H7 (cell line): ENCODE measurements at regions not wholly inside any gene's neighbourhood (a gene's known extent, or its start where the extent isn't known, plus 50 kb on each side); places are given as distances from the start of the nearest gene placed in this dataset.
"Not testable (repeated sequence)": the region's sequence is repeated elsewhere in the genome, so short reads cannot be mapped to it uniquely, and the experiment has no call there.

Source experiments
- DNase-seq: peaks from one replicate; pipeline ENCODE4 v3.0.0; 2012
- H3K27me3 ChIP-seq: 2 replicates; pipeline ENCODE4 v1.6.0; 2011; ENCODE audit warnings: mild to moderate bottlenecking, low read length; ENCODE audit not compliant: control insufficient read depth, insufficient read depth
- H3K36me3 ChIP-seq: replicated peaks from 2 replicates; pipeline ENCODE4 v1.5.1; 2011; ENCODE audit warnings: low read length; ENCODE audit not compliant: control insufficient read depth, insufficient read depth
- H3K4me3 ChIP-seq: 2 replicates; pipeline ENCODE4 v1.5.1; 2011; ENCODE audit warnings: low read depth, mild to moderate bottlenecking, control low read depth, low read length, moderate library complexity; ENCODE audit not compliant: insufficient read depth

DNA sequence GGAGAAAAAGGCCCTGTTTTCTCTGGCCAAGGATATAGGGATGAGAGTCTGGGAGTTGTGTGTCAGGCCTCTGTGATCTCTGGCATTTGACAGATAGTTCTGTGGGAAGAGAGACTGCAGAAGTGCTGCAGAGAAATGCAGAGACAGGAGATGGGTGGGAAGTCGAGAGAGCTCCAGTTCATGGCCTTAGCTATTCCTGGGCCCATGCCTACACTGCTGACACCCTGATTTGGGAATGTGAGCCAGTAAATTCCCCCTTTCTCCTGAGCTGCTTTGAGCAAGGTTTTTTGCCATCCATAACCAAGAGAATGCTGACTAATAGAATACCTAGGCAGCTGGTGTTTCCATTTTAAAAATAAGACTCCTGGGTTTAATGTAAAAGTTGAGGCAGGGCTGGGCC lies 59.3 kb downstream of the EBLN2 start:
- Histone ChIP-seq H3K27me3 (no peaks in the 10 kb centered on the region), H3K4me3 (no peak overlapping the region), H3K36me3 (no peaks in the 10 kb centered on the region)
- no peak for DNase-seq

DNA sequence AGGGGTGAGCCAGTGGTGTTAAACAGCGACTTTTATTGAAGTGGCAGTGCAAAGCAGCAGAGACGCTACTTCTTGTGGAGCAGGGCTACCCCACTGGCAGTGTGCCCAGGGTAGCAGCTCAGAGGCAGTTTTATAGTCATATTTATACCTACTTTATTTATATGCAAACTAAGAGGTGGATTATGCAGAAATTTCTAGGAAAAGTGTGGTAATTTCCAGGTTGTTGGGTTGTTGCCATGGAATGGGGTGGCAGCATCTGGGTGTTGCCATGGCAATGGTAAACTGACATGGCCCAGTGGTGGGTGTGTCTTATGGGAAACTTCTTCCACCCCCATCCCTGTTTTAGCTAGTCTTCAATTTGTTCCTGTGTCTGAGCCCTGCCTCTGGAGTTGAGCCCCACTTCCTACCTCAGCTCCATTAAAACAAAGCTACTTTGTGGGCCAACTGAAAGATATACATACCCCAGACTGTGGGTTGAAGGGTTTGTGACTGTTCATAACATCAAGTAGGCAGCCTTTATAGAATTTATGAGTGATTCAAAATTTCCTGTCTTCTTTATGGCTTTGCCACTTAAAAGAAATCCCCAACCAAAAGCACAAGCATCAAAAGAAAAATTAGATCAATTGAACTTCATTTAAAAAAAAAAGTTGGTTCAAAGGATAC lies 60.3 kb downstream of the EBLN2 start:
- no peaks in the 10 kb centered on the region for H3K36me3 ChIP-seq
- H3K4me3 ChIP-seq = no peak overlapping the region
- H3K27me3 ChIP-seq = no peaks in the 10 kb centered on the region
- no peak for DNase-seq

DNA sequence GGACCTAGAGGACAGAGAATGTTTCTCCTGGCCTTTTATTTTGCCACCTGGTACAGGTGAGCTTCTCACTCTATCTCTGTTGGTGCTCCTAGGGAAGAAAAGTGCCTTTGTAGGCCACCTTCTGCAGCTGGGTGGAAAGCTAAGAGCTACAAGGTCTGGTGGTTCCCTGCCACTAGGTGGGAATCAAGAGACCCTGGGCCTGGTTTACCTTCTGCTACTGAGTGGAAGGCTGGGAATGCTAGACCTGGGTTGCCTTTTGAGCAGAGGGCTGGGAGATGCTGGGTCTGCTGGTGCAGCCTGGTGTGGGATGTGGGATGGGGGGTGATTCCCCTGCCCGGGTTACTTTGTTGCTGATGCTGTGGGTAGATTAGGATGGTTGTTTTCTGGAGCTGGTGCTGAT lies 72.6 kb downstream of the EBLN2 start:
- Histone ChIP-seq H3K36me3 (no peaks in the 10 kb centered on the region), H3K27me3 (no peaks in the 10 kb centered on the region), H3K4me3 (no peak overlapping the region)
- no peak for DNase-seq

DNA sequence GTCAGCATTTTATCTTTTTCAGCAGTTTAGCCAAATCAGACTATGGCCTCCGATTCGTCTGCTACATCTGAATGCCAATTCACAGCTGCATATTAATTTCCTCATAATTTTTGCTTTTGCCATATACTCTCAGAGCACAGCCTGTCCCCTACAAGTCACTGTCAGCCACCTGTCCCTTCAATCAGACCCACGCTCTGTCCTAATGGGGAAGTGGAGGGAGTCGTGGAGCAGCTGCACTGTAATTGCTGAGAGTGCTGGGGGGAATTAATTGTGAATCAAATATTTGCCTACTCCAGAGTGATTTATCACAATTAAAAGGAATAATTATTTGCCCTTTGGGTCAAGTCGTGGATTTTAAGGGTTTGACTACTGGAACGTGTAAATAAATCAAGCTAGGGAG lies 75.5 kb downstream of the EBLN2 start:
- DNase-seq = no peak

DNA sequence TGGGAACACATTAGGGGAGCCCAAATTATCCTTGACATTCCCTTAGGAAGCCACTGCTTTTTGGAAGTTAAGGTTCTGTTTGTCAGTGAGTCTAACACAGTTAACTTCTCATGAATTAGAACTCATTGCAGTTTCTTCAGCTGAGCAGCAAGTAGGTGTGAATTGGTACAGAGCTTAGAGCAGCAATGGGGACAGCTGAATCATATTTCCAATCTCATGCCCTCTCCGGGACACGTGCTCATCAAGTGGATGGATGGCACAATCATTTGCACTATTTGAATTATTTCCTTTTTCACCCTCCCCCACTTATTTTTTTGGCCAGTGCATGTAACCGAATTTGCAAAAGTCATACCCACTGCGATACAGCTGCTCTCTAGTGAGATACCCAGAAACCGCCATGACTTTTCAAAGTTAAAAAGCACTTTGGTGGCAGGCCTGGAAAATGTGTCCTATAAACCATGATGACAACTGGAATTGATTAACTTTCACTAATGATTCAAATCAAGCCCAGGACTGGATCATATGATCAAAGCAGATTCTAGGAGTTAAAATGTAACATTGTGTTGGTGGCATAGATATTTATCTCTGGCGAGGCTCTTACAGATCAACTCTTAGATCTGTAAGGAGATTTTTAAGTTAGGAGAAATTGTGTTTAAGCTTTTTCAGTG lies 76.4 kb downstream of the EBLN2 start:
- Histone ChIP-seq H3K4me3 (no peak overlapping the region), H3K36me3 (no peaks in the 10 kb centered on the region), H3K27me3 (no peaks in the 10 kb centered on the region)
- DNase-seq = no peak

More for the DNA sequence above, 75.5 kb downstream of the EBLN2 start:
- no peaks in the 10 kb centered on the region for H3K36me3 ChIP-seq
- H3K27me3 ChIP-seq = no peaks in the 10 kb centered on the region
- H3K4me3 ChIP-seq = no peak overlapping the region

DNA sequence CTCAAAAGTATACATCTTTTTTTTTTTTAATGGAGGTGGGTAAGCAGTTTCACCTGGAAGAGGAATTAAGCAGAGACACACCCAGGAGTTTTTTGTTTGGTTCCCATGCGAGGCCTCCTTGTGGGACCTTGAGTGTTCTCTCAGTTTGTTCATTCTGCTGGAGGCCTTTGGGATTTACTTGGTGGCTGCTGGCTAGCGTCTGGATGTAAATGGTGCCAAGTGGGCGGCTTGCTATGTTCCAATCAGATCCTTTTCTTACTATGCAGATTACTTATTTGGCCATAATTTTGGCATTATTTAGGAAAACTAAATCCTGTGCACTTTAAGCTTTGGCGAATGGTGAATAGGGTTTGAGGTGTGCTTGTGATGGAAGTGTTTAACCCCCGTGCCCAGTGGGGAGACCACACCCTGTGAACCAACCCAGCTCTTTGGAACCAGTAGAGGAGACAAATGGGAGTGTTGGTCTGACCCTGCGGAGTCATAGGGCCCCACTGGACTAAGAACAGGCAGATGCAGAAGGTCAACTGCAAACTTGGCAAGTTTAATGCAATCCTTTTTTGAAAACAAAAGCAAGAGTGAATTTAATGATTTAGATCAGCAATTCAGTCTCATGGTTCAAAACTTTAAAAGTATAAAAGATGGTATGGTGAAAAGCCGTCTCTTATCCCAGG lies 79.4 kb downstream of the EBLN2 start:
- H3K36me3 ChIP-seq = no peaks in the 10 kb centered on the region
- no peak overlapping the region for H3K4me3 ChIP-seq
- DNase-seq = no peak
- H3K27me3 ChIP-seq = no peaks in the 10 kb centered on the region

DNA sequence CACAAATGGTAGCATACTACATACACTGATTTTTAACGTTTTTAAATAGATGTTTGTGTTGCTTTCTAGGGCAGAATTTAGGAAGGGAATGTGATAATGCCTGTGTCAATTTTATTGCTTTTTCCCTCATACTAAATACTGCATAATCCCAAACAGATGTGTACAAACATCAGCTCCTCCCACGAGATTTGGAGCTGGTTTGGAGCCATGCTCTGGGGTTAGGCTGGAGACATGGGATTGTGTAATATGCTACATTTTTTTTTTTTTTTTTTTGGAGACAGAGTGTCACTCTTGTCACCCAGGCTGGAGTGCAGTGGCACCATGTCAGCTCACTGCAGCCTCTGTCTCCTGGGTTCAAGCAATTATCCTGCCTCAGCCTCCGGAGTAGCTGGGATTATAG lies 80.1 kb downstream of the EBLN2 start:
- H3K4me3 ChIP-seq = no peak overlapping the region
- no peak for DNase-seq
- H3K27me3 ChIP-seq = no peaks in the 10 kb centered on the region
- H3K36me3 ChIP-seq = no peaks in the 10 kb centered on the region

DNA sequence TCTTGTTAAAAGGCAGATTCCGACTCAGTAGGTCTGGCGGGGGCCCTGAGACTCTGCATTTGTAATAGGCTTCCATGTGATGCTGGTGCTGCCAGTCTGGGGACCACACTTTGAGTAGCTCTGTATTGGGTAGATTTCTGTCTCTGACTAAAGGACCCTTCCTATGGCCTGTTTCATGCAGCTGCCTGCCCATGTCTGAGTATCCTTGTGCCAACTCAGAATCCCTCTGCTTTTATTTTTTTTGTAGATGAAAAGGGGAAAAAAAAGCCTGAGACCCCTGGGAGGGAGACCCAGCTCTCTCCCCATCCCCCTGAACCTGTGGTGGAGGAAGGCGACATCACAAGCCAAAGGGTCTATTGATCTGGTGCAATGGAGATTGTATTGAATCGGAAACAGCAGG lies 81.9 kb downstream of the EBLN2 start:
- no peak for DNase-seq
- H3K27me3 ChIP-seq = no peaks in the 10 kb centered on the region
- no peak overlapping the region for H3K4me3 ChIP-seq
- no peaks in the 10 kb centered on the region for H3K36me3 ChIP-seq

DNA sequence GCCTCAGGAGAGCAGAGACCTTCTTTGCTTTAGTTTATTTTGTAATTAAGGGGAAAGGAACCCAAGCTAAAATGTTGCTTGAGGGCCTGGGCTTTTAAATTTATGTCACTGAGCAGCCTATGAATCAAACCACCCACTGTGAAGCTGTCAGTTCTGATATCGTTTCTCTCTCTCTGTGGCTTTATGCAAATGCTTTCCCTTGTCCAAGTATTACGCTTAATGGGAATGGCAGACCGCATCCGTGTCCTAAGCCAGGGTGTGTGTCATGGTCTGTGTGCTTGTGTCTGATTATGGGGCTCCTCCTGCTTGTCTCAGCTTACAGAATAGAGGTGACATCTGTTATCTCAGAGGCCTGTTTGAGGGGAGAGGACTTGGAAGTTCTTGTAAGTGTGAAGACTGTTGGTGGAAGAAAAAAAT lies 82.4 kb downstream of the EBLN2 start:
- Histone ChIP-seq H3K4me3 (no peak overlapping the region), H3K36me3 (no peaks in the 10 kb centered on the region), H3K27me3 (no peaks in the 10 kb centered on the region)
- no peak for DNase-seq

DNA sequence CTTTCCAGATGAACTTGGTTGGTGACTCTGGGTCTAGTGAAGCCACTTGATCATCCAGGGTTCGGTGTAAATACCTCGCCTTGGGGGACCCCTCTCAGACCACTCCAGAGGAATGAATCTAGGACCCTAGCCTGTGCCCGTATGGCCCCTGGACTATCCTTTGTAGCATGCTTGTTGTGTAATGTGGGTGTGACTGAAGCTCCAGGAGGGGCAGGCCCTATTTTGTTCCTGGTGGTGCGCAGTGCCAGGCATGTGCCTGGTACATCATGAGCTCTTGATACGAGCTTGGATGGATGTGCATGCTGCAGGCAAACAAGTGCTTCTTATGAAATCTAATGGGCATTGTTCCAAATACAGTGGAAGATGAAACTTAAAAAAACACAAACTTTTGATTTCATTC lies 82.8 kb downstream of the EBLN2 start:
- Histone ChIP-seq H3K27me3 (no peaks in the 10 kb centered on the region), H3K36me3 (no peaks in the 10 kb centered on the region), H3K4me3 (no peak overlapping the region)
- DNase-seq = no peak

DNA sequence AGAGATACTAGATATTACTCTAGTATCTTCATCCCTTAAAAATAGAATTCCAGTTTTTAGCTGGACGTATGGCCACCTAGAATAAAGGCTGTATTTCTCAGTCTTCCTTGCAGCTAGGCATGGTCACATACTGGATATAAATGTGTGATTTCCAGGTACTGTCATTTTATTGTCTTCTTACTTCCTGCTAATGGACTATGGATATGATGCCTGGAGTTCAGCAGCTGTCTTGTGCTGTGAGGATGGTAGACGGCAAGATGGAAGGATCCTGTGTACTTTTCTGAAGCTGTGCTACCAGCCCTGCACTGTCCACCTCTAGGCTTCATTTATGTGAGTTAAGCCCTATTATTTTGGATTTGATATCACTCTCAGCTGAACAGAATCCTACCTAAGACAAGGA lies 83.4 kb downstream of the EBLN2 start:
- no peak for DNase-seq
- Histone ChIP-seq H3K27me3 (no peaks in the 10 kb centered on the region), H3K36me3 (no peaks in the 10 kb centered on the region), H3K4me3 (no peak overlapping the region)

DNA sequence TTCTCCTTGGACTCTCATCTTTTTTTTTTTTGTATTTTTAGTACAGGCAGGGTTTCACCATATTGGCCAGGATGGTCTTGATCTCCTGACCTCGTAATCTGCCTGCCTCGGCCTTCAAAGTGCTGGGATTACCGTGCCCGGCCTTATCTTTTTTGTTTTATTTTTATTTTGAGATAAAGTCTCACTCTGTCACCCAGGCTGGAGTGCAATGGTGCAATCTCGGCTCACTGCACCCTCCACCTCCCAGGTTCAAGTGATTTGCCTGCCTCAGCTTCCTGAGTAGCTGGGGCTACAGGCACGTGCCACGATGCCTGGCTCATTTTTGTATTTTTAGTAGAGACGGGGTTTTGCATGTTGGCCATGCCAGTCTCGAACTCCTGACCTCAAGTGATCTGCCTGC lies 86.0 kb downstream of the EBLN2 start:
- H3K36me3 ChIP-seq, H3K27me3 ChIP-seq, H3K4me3 ChIP-seq: not testable (repeated sequence)

DNA sequence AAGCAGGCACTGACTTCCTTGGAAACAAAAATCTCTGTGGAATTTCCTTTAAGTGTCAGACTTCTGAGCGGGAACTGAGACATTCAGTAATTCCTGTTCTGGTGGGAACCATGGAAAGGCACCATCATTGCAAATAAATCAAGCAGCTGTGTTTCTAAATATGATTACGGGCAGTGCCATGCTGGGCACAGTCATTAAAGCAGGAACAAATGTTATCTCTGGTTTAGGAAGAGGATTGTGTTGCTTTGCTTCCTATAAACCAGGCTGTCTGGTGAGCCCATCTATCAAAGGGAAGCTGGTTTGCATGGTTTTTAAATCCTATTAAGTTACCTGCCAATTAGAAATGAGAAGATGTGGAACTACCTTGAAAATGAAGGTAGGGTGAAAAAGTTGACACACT lies 86.7 kb downstream of the EBLN2 start:
- DNase-seq = no peak
- Histone ChIP-seq H3K36me3 (no peaks in the 10 kb centered on the region), H3K27me3 (no peaks in the 10 kb centered on the region), H3K4me3 (no peak overlapping the region)

More for the DNA sequence above, 86.0 kb downstream of the EBLN2 start:
- DNase-seq = not testable (repeated sequence)

DNA sequence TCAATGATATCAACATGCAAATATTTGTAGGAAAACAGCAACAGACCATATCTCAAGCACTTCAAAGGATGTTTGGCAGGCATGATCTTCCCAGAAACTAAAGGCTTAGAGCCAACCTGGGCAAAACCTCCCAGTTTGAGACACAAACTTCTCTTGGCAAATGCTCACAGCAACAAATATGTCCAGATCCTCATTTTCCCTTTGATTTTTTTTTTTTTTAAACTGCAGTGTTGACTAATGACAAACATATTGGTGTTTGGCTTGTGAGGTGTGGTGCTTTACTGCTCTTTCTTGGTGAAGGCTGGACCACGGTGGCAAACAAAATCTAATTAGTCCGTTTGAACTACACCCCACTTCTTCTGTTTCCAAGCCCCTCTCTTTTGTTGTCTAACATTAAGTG lies 87.2 kb downstream of the EBLN2 start:
- Histone ChIP-seq H3K27me3 (no peaks in the 10 kb centered on the region), H3K36me3 (no peaks in the 10 kb centered on the region), H3K4me3 (no peak overlapping the region)
- DNase-seq = no peak

DNA sequence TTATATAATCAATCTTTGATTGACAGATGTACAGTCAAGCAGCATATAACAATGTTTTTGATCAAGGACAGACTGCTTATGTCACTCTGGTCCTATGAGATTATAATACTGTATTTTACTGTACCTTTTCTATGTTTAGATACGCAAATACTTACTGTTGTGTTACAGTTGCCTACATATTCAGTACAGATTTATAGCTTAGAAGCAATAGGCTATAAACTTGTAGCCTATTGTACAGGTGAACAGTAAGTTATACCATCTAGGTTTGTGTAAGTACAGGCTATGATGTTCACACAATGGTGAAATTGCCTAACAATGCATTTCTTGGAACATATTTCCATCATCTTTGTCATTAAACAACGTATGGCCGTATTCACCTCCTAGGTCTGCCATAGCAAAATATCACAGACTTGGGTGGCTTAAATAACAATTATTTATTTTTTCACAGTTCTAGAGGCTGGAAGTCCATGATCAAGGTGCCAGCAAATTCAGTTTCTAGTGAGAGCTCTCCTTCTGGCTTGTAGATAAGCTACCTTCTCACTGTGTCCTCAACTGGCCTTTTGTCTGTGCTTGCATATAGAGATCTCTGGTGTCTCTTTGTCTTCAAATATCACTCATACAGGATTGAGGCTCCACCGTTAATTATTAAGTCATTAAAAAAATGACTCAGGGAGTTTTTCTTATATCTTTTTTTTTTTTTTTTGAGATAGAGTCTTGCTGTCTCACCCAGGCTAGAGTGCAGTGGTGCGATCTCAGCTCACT lies 89.1 kb downstream of the EBLN2 start:
- no peaks in the 10 kb centered on the region for H3K27me3 ChIP-seq
- no peaks in the 10 kb centered on the region for H3K36me3 ChIP-seq
- no peak for DNase-seq
- H3K4me3 ChIP-seq = no peak overlapping the region
